Renal cortex interstitium (tissue), 11 donors: ENCODE measurements at regions not wholly inside any gene's neighbourhood (a gene's known extent, or its start where the extent isn't known, plus 50 kb on each side); places are given as distances from the start of the nearest gene placed in this dataset.

Source experiments
- DNase-seq, 11 donors: peaks; one replicate each; pipeline ENCODE4 v3.0.0-alpha.2; 2013; ENCODE audit warnings: low read depth in 9 of 11, low spot score in 4 of 11; ENCODE audit errors: extremely low read depth in 1 of 11

- DNase-seq = no peak
Measured at GRCh38 chr1:113217447-113218208, 144.6 kb downstream of the LRIG2 start.

- DNase-seq = no peak
Measured at GRCh38 chr1:113219377-113219776, 146.4 kb downstream of the LRIG2 start.

GRCh38 chr1:113219828-113220227 is 146.8 kb downstream of the LRIG2 start:
- no peak for DNase-seq

GRCh38 chr1:113223040-113223439 is 150.0 kb downstream of the LRIG2 start:
- DNase-seq = no peak

GRCh38 chr1:113223546-113223945 is 150.5 kb downstream of the LRIG2 start:
- no peak for DNase-seq

GRCh38 chr1:113226148-113226547 is 153.2 kb downstream of the LRIG2 start:
- no peak for DNase-seq

GRCh38 chr1:113231866-113232265 is 158.4 kb upstream of the MAGI3 start:
- DNase-seq = no peak

GRCh38 chr1:113233441-113233840 is 156.9 kb upstream of the MAGI3 start:
- no peak for DNase-seq

- DNase-seq = no peak
Measured at GRCh38 chr1:113241237-113241636, 149.1 kb upstream of the MAGI3 start.

GRCh38 chr1:113242481-113242880 is 147.8 kb upstream of the MAGI3 start:
- peak in 1 of 11 donors; percentile 36 for DNase-seq

GRCh38 chr1:113243529-113243928 is 146.8 kb upstream of the MAGI3 start:
- no peak for DNase-seq

GRCh38 chr1:113244112-113244820 is 146.0 kb upstream of the MAGI3 start:
- DNase-seq = no peak

- no peak for DNase-seq
Measured at GRCh38 chr1:113245252-113245651, 145.1 kb upstream of the MAGI3 start.

GRCh38 chr1:113246929-113247328 is 143.4 kb upstream of the MAGI3 start:
- no peak for DNase-seq

GRCh38 chr1:113247355-113247754 is 143.0 kb upstream of the MAGI3 start:
- DNase-seq = no peak

GRCh38 chr1:113247782-113248181 is 142.5 kb upstream of the MAGI3 start:
- no peak for DNase-seq

- DNase-seq = no peak
Measured at GRCh38 chr1:113248494-113248893, 141.8 kb upstream of the MAGI3 start.

- DNase-seq = no peak
Measured at GRCh38 chr1:113250161-113250560, 140.2 kb upstream of the MAGI3 start.

GRCh38 chr1:113252166-113252565 is 138.1 kb upstream of the MAGI3 start:
- DNase-seq = no peak

- no peak for DNase-seq
Measured at GRCh38 chr1:113253187-113253586, 137.1 kb upstream of the MAGI3 start.

GRCh38 chr1:113253590-113253989 is 136.7 kb upstream of the MAGI3 start:
- DNase-seq = no peak
